WTC11 (cell line): ENCODE measurements at regions not wholly inside any gene's neighbourhood (a gene's known extent, or its start where the extent isn't known, plus 50 kb on each side); places are given as distances from the start of the nearest gene placed in this dataset.

Experiments
- ATAC-seq: fragments of 200-7000 bp; cut with Tn5 transposase; 2 replicates; pipeline ENCODE4 v1.10.0; 2021; ENCODE audit warnings: mild to moderate bottlenecking, moderate library complexity
- CTCF ChIA-PET: fragments of 300-600 bp; sonication (Branson Sonifier 250); formaldehyde crosslinking; loops from one replicate; lab custom pipeline; 2021; ENCODE audit warnings: antibody characterized with exemption; lab: Charles Lee
- POLR2A ChIA-PET: fragments of 350-600 bp; sonication (Branson Sonifier 250); formaldehyde crosslinking; loops from one replicate; lab custom pipeline; 2021; ENCODE audit warnings: antibody characterized with exemption; lab: Charles Lee
- DNase-seq: peaks from one replicate; pipeline ENCODE4 v3.0.0; 2021; ENCODE audit warnings: low spot score
- H3K27ac Mint-ChIP-seq: 2 replicates; pipeline ENCODE4 v1.8.0; 2021; ENCODE audit warnings: mixed read lengths
- H3K27me3 Mint-ChIP-seq: 2 replicates; pipeline ENCODE4 v1.8.0; 2021; ENCODE audit warnings: low read depth, mild to moderate bottlenecking, moderate library complexity, mixed read lengths
- H3K36me3 Mint-ChIP-seq: 2 replicates; pipeline ENCODE4 v1.8.0; 2021; ENCODE audit warnings: mixed read lengths
- H3K4me1 Mint-ChIP-seq: 2 replicates; pipeline ENCODE4 v1.8.0; 2022; ENCODE audit warnings: mixed read lengths
- H3K4me3 Mint-ChIP-seq: 2 replicates; pipeline ENCODE4 v1.8.0; 2021; ENCODE audit warnings: mild to moderate bottlenecking, moderate library complexity, mixed read lengths
- H3K9me3 Mint-ChIP-seq: 2 replicates; pipeline ENCODE4 v1.8.0; 2021; ENCODE audit warnings: mixed read lengths
- CREB1 ChIP-seq: sonication (generic); formaldehyde crosslinking; IDR thresholded peaks from 2 replicates; pipeline ENCODE4 v1.8.0; 2023; ENCODE audit warnings: mild to moderate bottlenecking, missing genetic modification reagents
- CREM ChIP-seq: sonication (generic); formaldehyde crosslinking; IDR thresholded peaks from 2 replicates; pipeline ENCODE4 v1.8.1; 2022; ENCODE audit warnings: mild to moderate bottlenecking, missing genetic modification reagents, moderate library complexity
- E2F5 ChIP-seq: sonication (generic); formaldehyde crosslinking; IDR thresholded peaks from 2 replicates; pipeline ENCODE4 v1.8.1; 2022; ENCODE audit warnings: mild to moderate bottlenecking, moderate library complexity, missing genetic modification reagents
- FOXK1 ChIP-seq: sonication (generic); formaldehyde crosslinking; IDR thresholded peaks from 2 replicates; pipeline ENCODE4 v1.8.0; 2022; ENCODE audit warnings: mild to moderate bottlenecking, moderate library complexity, missing genetic modification reagents
- GABPB1 ChIP-seq: sonication (generic); formaldehyde crosslinking; IDR thresholded peaks from 2 replicates; pipeline ENCODE4 v1.8.1; 2023; ENCODE audit warnings: mild to moderate bottlenecking, missing genetic modification reagents
- HMGXB4 ChIP-seq: sonication (generic); formaldehyde crosslinking; IDR thresholded peaks from 2 replicates; pipeline ENCODE4 v1.8.1; 2023; ENCODE audit warnings: mild to moderate bottlenecking, moderate library complexity, missing genetic modification reagents
- IRF1 ChIP-seq: sonication (generic); formaldehyde crosslinking; IDR thresholded peaks from 2 replicates; pipeline ENCODE4 v1.8.0; 2023; ENCODE audit warnings: missing genetic modification reagents
- JAZF1 ChIP-seq: fragments of 250-450 bp; sonication (Bioruptor Pico); IDR thresholded peaks from 2 replicates; pipeline ENCODE4 v1.9.0; 2021; ENCODE audit warnings: moderate library complexity, mild to moderate bottlenecking, inconsistent platforms
- MXD4 ChIP-seq: fragments of 250-450 bp; sonication (Bioruptor Pico); IDR thresholded peaks from 2 replicates; pipeline ENCODE4 v1.8.0; 2021; ENCODE audit warnings: mild to moderate bottlenecking, moderate library complexity, borderline replicate concordance
- NFE2L1 ChIP-seq: sonication (generic); formaldehyde crosslinking; IDR thresholded peaks from 2 replicates; pipeline ENCODE4 v1.8.1; 2023; ENCODE audit warnings: missing genetic modification reagents
- NFYB ChIP-seq: sonication (generic); formaldehyde crosslinking; conservative IDR thresholded peaks from 2 replicates; pipeline ENCODE4 v1.8.0; 2022; ENCODE audit warnings: low read depth, missing genetic modification reagents
- SMAD3 ChIP-seq: sonication (generic); formaldehyde crosslinking; IDR thresholded peaks from 2 replicates; pipeline ENCODE4 v1.8.0; 2022; ENCODE audit warnings: missing genetic modification reagents, mild to moderate bottlenecking, borderline replicate concordance
- SP1 ChIP-seq: sonication (generic); formaldehyde crosslinking; conservative IDR thresholded peaks from 2 replicates; pipeline ENCODE4 v1.8.1; 2022; ENCODE audit warnings: missing genetic modification reagents
- ZBTB43 ChIP-seq: sonication (generic); formaldehyde crosslinking; IDR thresholded peaks from 2 replicates; pipeline ENCODE4 v1.8.1; 2023; ENCODE audit warnings: mild to moderate bottlenecking, missing genetic modification reagents
- ZNF138 ChIP-seq: sonication (generic); formaldehyde crosslinking; conservative IDR thresholded peaks from 2 replicates; pipeline ENCODE4 v1.8.1; 2022; ENCODE audit warnings: mild to moderate bottlenecking, moderate library complexity, missing genetic modification reagents
- ZNF219 ChIP-seq: sonication (generic); formaldehyde crosslinking; IDR thresholded peaks from 2 replicates; pipeline ENCODE4 v1.8.0; 2023; ENCODE audit warnings: missing genetic modification reagents, mild to moderate bottlenecking, borderline replicate concordance
- ZNF263 ChIP-seq: sonication (generic); formaldehyde crosslinking; IDR thresholded peaks from 2 replicates; pipeline ENCODE4 v1.8.1; 2022; ENCODE audit warnings: low read depth, mild to moderate bottlenecking, moderate library complexity, missing genetic modification reagents
- ZSCAN18 ChIP-seq: fragments of 250-450 bp; sonication (Bioruptor Pico); IDR thresholded peaks from 2 replicates; pipeline ENCODE4 v2.1.2; 2022; ENCODE audit warnings: mild to moderate bottlenecking, moderate library complexity

- Mint-ChIP-seq H3K9me3 (no peaks in the 10 kb centered on the region), H3K4me3 (no peak overlapping the region), H3K27ac (no peak overlapping the region), H3K27me3 (no peaks in the 10 kb centered on the region), H3K4me1 (no peaks in the 10 kb centered on the region), H3K36me3 (no peaks in the 10 kb centered on the region)
- ChIA-PET CTCF (no interaction called here), POLR2A (no interaction called here)
- no peak for TF ChIP-seq SP1 (CRISPR knock-in tag)
- ATAC-seq (no peak), DNase-seq (no peak)
Observed at GRCh38 chr9:81072758-81073157, 616.6 kb downstream of the TLE1 start.

GRCh38 chr9:81071108-81071507, 618.2 kb downstream of the TLE1 start:
- Mint-ChIP-seq H3K27me3 (no peaks in the 10 kb centered on the region), H3K36me3 (no peaks in the 10 kb centered on the region), H3K4me1 (no peaks in the 10 kb centered on the region), H3K4me3 (no peak overlapping the region), H3K9me3 (peaks cover 6% of the 10 kb centered on the region), H3K27ac (no peak overlapping the region)
- no peak for TF ChIP-seq NFYB (CRISPR knock-in tag)
- no peak for TF ChIP-seq ZNF219 (CRISPR knock-in tag)
- no peak for TF ChIP-seq ZNF138 (CRISPR knock-in tag)
- no peak for TF ChIP-seq CREB1 (CRISPR knock-in tag)
- no peak for TF ChIP-seq ZSCAN18 (CRISPR knock-in tag)
- TF ChIP-seq NFE2L1 (CRISPR knock-in tag), result no peak
- TF ChIP-seq ZBTB43 (CRISPR knock-in tag), result no peak
- no peak for TF ChIP-seq CREM (CRISPR knock-in tag)
- ATAC-seq (no peak), DNase-seq (no peak)
- ChIA-PET POLR2A (no interaction called here), CTCF (no interaction called here)

- H3K4me3 Mint-ChIP-seq, result no peak overlapping the region
- DNase-seq (no peak), ATAC-seq (no peak)
- TF ChIP-seq SMAD3 (CRISPR knock-in tag) (no peak), GABPB1 (CRISPR knock-in tag) (no peak), HMGXB4 (no peak), MXD4 (CRISPR knock-in tag) (no peak), CREM (CRISPR knock-in tag) (no peak), ZNF263 (CRISPR knock-in tag) (no peak), E2F5 (no peak), FOXK1 (CRISPR knock-in tag) (no peak), NFYB (CRISPR knock-in tag) (no peak), JAZF1 (CRISPR knock-in tag) (no peak), IRF1 (CRISPR knock-in tag) (no peak)
- no peak overlapping the region for H3K27ac Mint-ChIP-seq
- H3K36me3 Mint-ChIP-seq, result no peaks in the 10 kb centered on the region
- no peaks in the 10 kb centered on the region for H3K27me3 Mint-ChIP-seq
- H3K9me3 Mint-ChIP-seq, result peaks cover 10% of the 10 kb centered on the region
- no peaks in the 10 kb centered on the region for H3K4me1 Mint-ChIP-seq
- ChIA-PET POLR2A (no interaction called here), CTCF (no interaction called here)
Observed at GRCh38 chr9:81070689-81071088, 618.7 kb downstream of the TLE1 start.
